ENCODE measurements at regions not wholly inside any gene's neighbourhood (a gene's known extent, or its start where the extent isn't known, plus 50 kb on each side); places are given as distances from the start of the nearest gene placed in this dataset.

GRCh38 chr5:77877516-77878355, 101.6 kb upstream of the TBCA start:
- DNase-seq = no peak
- TF ChIP-seq CTCF (IDR thresholded peaks at IDR 0.05) (no peak), POLR2A (IDR thresholded peaks at IDR 0.05) (no peak)
- Histone ChIP-seq H3K27me3 (no peaks in the 10 kb centered on the region), H3K36me3 (replicated peaks in 1 of 2) (no peaks in the 10 kb centered on the region), H3K4me1 (replicated peaks in 1 of 2) (no peaks in the 10 kb centered on the region), H3K27ac (no peak overlapping the region), H3K4me3 (no peak overlapping the region), H3K9me3 (replicated peaks in 1 of 3) (no peaks in the 10 kb centered on the region)
- WGBS, 4 donors = 91 to 95% (median 93%) methylated on average over 11 of the region's 11 CpGs
- intact Hi-C loops (cut with DNase I) = loop anchor here in 1 of 2 donors (10.0 kb wide), 1 partner anchor 117 kb away; no protein-coding TSS in a partner anchor

GRCh38 chr5:77876862-77877502, 100.8 kb upstream of the TBCA start:
- Histone ChIP-seq H3K9me3 (replicated peaks in 1 of 3) (no peaks in the 10 kb centered on the region), H3K4me1 (replicated peaks in 1 of 2) (no peaks in the 10 kb centered on the region), H3K27me3 (no peaks in the 10 kb centered on the region), H3K27ac (no peak overlapping the region), H3K36me3 (replicated peaks in 1 of 2) (no peaks in the 10 kb centered on the region), H3K4me3 (no peak overlapping the region)
- 77 to 85% (median 84%) methylated on average over 8 of the region's 8 CpGs for WGBS, 4 donors
- DNase-seq = peak in 2 of 7 donors; percentile 16 to 29
- TF ChIP-seq POLR2A (IDR thresholded peaks at IDR 0.05) (no peak), CTCF (IDR thresholded peaks at IDR 0.05) (no peak)
- intact Hi-C loops (cut with DNase I) = loop anchor here in 1 of 2 donors (10.0 kb wide), 1 partner anchor 118 kb away; no protein-coding TSS in a partner anchor

GRCh38 chr5:77876316-77876715, 100.2 kb upstream of the TBCA start:
- intact Hi-C loops (cut with DNase I) = loop anchor here in 1 of 2 donors (10.0 kb wide), 1 partner anchor 118 kb away; no protein-coding TSS in a partner anchor
- Histone ChIP-seq H3K27ac (no peak overlapping the region), H3K36me3 (replicated peaks in 1 of 2) (no peaks in the 10 kb centered on the region), H3K27me3 (no peaks in the 10 kb centered on the region), H3K9me3 (replicated peaks in 1 of 3) (no peaks in the 10 kb centered on the region), H3K4me3 (no peak overlapping the region), H3K4me1 (replicated peaks in 1 of 2) (no peaks in the 10 kb centered on the region)
- DNase-seq = no peak
- TF ChIP-seq POLR2A (IDR thresholded peaks at IDR 0.05) = no peak
- no peak for TF ChIP-seq CTCF (IDR thresholded peaks at IDR 0.05)
- WGBS, 4 donors = 86 to 91% (median 88%) methylated on average over 1 of the region's 1 CpG

- DNase-seq = no peak
- Histone ChIP-seq H3K4me3 (no peak overlapping the region), H3K9me3 (replicated peaks in 1 of 3) (no peaks in the 10 kb centered on the region), H3K4me1 (replicated peaks in 1 of 2) (no peaks in the 10 kb centered on the region), H3K36me3 (replicated peaks in 1 of 2) (no peaks in the 10 kb centered on the region), H3K27me3 (no peaks in the 10 kb centered on the region), H3K27ac (no peak overlapping the region)
- 66 to 91% (median 77%) methylated on average over 6 of the region's 6 CpGs for WGBS, 4 donors
- TF ChIP-seq CTCF (IDR thresholded peaks at IDR 0.05) (no peak), POLR2A (IDR thresholded peaks at IDR 0.05) (no peak)
- intact Hi-C loops (cut with DNase I) = loop anchor here in 1 of 2 donors (10.0 kb wide), 1 partner anchor 120 kb away; no protein-coding TSS in a partner anchor
Measured at GRCh38 chr5:77874691-77875090, 98.6 kb upstream of the TBCA start.

All from adrenal gland (tissue), 9 donors.